ENCODE measurements at regions not wholly inside any gene's neighbourhood (a gene's known extent, or its start where the extent isn't known, plus 50 kb on each side); places are given as distances from the start of the nearest gene placed in this dataset.

DNA sequence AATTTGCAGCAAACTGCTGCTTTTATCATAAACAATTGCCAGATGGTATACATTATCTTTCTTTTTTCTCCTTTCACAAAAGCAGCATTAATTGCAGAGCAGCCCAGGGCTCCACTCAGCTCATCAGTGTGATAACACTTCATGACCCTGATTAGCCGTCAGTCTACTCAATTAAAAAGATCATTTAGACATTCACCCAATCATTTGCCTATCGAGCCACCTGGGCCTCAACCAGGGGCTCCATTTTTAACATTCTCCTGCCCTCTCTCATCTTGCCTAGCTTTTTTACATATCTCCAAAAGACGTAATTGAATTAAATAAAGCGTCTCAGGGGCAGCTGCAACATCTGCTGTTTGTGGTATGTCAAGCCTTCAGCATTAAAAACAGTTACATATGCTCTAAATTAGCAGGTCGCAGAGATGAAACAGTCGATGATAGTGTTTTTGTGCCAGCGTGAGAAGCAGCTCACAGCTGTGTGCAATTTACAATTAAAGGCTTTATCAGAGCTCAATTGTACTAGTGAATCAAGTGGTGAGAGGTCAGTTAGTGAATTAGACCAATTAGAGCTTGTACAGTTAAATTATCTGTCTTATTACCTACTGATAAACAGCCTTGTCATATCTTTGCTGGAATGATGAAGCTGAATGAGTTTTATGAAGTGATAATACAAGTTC, 522.5 kb downstream of the ETV1 start (continued):
- TF ChIP-seq, protein P1, sequence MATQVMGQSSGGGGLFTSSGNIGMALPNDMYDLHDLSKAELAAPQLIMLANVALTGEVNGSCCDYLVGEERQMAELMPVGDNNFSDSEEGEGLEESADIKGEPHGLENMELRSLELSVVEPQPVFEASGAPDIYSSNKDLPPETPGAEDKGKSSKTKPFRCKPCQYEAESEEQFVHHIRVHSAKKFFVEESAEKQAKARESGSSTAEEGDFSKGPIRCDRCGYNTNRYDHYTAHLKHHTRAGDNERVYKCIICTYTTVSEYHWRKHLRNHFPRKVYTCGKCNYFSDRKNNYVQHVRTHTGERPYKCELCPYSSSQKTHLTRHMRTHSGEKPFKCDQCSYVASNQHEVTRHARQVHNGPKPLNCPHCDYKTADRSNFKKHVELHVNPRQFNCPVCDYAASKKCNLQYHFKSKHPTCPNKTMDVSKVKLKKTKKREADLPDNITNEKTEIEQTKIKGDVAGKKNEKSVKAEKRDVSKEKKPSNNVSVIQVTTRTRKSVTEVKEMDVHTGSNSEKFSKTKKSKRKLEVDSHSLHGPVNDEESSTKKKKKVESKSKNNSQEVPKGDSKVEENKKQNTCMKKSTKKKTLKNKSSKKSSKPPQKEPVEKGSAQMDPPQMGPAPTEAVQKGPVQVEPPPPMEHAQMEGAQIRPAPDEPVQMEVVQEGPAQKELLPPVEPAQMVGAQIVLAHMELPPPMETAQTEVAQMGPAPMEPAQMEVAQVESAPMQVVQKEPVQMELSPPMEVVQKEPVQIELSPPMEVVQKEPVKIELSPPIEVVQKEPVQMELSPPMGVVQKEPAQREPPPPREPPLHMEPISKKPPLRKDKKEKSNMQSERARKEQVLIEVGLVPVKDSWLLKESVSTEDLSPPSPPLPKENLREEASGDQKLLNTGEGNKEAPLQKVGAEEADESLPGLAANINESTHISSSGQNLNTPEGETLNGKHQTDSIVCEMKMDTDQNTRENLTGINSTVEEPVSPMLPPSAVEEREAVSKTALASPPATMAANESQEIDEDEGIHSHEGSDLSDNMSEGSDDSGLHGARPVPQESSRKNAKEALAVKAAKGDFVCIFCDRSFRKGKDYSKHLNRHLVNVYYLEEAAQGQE (IDR thresholded peaks at IDR 0.05), result no peak
- TF ChIP-seq JUND (IDR thresholded peaks at IDR 0.05) (no peak), NR2F2 (IDR thresholded peaks at IDR 0.05) (no peak)
- TF ChIP-seq, protein P2, sequence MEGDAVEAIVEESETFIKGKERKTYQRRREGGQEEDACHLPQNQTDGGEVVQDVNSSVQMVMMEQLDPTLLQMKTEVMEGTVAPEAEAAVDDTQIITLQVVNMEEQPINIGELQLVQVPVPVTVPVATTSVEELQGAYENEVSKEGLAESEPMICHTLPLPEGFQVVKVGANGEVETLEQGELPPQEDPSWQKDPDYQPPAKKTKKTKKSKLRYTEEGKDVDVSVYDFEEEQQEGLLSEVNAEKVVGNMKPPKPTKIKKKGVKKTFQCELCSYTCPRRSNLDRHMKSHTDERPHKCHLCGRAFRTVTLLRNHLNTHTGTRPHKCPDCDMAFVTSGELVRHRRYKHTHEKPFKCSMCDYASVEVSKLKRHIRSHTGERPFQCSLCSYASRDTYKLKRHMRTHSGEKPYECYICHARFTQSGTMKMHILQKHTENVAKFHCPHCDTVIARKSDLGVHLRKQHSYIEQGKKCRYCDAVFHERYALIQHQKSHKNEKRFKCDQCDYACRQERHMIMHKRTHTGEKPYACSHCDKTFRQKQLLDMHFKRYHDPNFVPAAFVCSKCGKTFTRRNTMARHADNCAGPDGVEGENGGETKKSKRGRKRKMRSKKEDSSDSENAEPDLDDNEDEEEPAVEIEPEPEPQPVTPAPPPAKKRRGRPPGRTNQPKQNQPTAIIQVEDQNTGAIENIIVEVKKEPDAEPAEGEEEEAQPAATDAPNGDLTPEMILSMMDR (IDR thresholded peaks at IDR 0.05; ENCODE audit: low read depth, low read length, missing input control), result no peak

DNA sequence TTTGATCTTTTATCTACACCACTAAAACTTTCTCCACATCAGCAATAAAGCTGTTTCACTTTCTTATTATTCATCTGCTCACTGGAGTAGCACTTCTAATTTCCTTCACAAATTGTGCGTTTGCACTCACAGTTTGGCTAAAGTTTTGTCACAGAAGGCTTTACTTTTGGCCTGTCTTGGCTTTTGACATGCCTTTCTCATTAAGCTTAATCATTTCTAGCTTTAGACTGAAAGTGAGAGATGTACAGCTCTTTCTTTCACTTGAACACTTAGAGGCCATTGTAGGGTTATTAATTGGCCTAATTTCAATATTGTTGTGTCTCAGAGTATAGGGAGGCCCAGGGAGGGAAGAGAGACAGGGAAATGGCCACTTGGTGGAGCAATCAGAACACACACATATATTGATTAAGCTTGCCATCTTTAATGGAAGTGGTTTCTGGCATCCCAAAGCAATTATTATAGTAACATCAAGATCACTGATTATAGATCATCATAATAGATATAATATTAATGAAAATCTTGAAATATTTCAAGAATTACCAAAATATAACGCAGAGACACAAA, 512.5 kb downstream of the ETV1 start:
- Histone ChIP-seq H3K27me3 (ENCODE audit: control insufficient read depth in 4 of 4, insufficient read depth in 4 of 4, low read length in 3 of 4) (peaks cover 0 to 3% (median 0%) of the 10 kb centered on the region in 4 donors), H3K27ac (ENCODE audit: low read depth in 1 of 2, low read length in 2 of 2) (no peak overlapping the region), H3K36me3 (ENCODE audit: control insufficient read depth in 4 of 4, insufficient read depth in 3 of 4, low read depth in 1 of 4, low read length in 3 of 4) (no peaks in the 10 kb centered on the region), H3K9ac (ENCODE audit: low read depth in 1 of 2, low read length in 2 of 2) (no peak overlapping the region), H3K4me1 (ENCODE audit: control insufficient read depth in 4 of 4, insufficient read depth in 4 of 4, low read length in 3 of 4) (no peaks in the 10 kb centered on the region), H3K4me3 (ENCODE audit: low read depth in 1 of 3, low read length in 3 of 3) (no peak overlapping the region), H3K9me3 (ENCODE audit: control insufficient read depth in 4 of 4, low read length in 3 of 4) (no peaks in the 10 kb centered on the region)
- no peak for DNase-seq (ENCODE audit: low spot score)
- TF ChIP-seq GABPA (IDR thresholded peaks at IDR 0.05 in 1 of 2, conservative IDR thresholded peaks at IDR 0.05 in 1 of 2), result no peak
- TF ChIP-seq, protein P3, sequence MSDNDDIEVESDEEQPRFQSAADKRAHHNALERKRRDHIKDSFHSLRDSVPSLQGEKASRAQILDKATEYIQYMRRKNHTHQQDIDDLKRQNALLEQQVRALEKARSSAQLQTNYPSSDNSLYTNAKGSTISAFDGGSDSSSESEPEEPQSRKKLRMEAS (IDR thresholded peaks at IDR 0.05), result no peak
- TF ChIP-seq ATF3 (IDR thresholded peaks at IDR 0.05), result no peak
- TF ChIP-seq JUND (IDR thresholded peaks at IDR 0.05), result no peak
- no peak for TF ChIP-seq TAF1 (conservative IDR thresholded peaks at IDR 0.05)
- no peak for TF ChIP-seq RAD21 (IDR thresholded peaks at IDR 0.05)
- no peak for TF ChIP-seq SP1 (IDR thresholded peaks at IDR 0.05)
- TF ChIP-seq YY1 (IDR thresholded peaks at IDR 0.05), result no peak
- TF ChIP-seq FOXA1 (IDR thresholded peaks at IDR 0.05), result no peak
- TF ChIP-seq, protein P1 (IDR thresholded peaks at IDR 0.05), result no peak
- TF ChIP-seq, protein P2 (IDR thresholded peaks at IDR 0.05; ENCODE audit: low read depth, low read length, missing input control), result no peak
- TF ChIP-seq HNF4A (conservative IDR thresholded peaks at IDR 0.05), result no peak
- TF ChIP-seq HNF4G (IDR thresholded peaks at IDR 0.05), result no peak
- TF ChIP-seq, protein P4, sequence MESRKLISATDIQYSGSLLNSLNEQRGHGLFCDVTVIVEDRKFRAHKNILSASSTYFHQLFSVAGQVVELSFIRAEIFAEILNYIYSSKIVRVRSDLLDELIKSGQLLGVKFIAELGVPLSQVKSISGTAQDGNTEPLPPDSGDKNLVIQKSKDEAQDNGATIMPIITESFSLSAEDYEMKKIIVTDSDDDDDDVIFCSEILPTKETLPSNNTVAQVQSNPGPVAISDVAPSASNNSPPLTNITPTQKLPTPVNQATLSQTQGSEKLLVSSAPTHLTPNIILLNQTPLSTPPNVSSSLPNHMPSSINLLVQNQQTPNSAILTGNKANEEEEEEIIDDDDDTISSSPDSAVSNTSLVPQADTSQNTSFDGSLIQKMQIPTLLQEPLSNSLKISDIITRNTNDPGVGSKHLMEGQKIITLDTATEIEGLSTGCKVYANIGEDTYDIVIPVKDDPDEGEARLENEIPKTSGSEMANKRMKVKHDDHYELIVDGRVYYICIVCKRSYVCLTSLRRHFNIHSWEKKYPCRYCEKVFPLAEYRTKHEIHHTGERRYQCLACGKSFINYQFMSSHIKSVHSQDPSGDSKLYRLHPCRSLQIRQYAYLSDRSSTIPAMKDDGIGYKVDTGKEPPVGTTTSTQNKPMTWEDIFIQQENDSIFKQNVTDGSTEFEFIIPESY (IDR thresholded peaks at IDR 0.05), result no peak
- no peak for TF ChIP-seq FOXA2 (IDR thresholded peaks at IDR 0.05)
- TF ChIP-seq NR2F2 (IDR thresholded peaks at IDR 0.05), result no peak
- TF ChIP-seq RXRA (IDR thresholded peaks at IDR 0.05), result no peak
- WGBS, result 70% methylated on average over 2 of the region's 2 CpGs

All from liver (tissue), 8 donors.